ENCODE measurements at regions not wholly inside any gene's neighbourhood (a gene's known extent, or its start where the extent isn't known, plus 50 kb on each side); places are given as distances from the start of the nearest gene placed in this dataset.
"Not testable (repeated sequence)": the region's sequence is repeated elsewhere in the genome, so short reads cannot be mapped to it uniquely, and the experiment has no call there.

GRCh38 chr7:32727483-32728411 lies 163.8 kb downstream of the KBTBD2 start:
- H3K9me3 Mint-ChIP-seq (ENCODE audit: low read depth); H3K36me3 Mint-ChIP-seq (ENCODE audit: low read depth); H3K27me3 Mint-ChIP-seq (ENCODE audit: low read depth); DNase-seq (ENCODE audit: low spot score): not testable (repeated sequence)
- peak; percentile 19 for TF ChIP-seq CTCF (IDR thresholded peaks at IDR 0.05)
- Mint-ChIP-seq H3K4me1 (ENCODE audit: low read depth) (peaks cover 14% of the 10 kb centered on the region), H3K27ac (ENCODE audit: unreplicated experiment) (peak overlapping the region; percentile 71), H3K4me3 (ENCODE audit: unreplicated experiment) (peak overlapping the region; percentile 78)

GRCh38 chr7:32722837-32723236 lies 168.7 kb downstream of the KBTBD2 start:
- H3K4me3 Mint-ChIP-seq (ENCODE audit: unreplicated experiment); H3K27me3 Mint-ChIP-seq (ENCODE audit: low read depth); H3K27ac Mint-ChIP-seq (ENCODE audit: unreplicated experiment); DNase-seq (ENCODE audit: low spot score); H3K36me3 Mint-ChIP-seq (ENCODE audit: low read depth); H3K4me1 Mint-ChIP-seq (ENCODE audit: low read depth); H3K9me3 Mint-ChIP-seq (ENCODE audit: low read depth): not testable (repeated sequence)

- Mint-ChIP-seq H3K27me3 (ENCODE audit: low read depth) (no peaks in the 10 kb centered on the region), H3K4me3 (ENCODE audit: unreplicated experiment) (no peak overlapping the region), H3K9me3 (ENCODE audit: low read depth) (peaks cover 18% of the 10 kb centered on the region), H3K36me3 (ENCODE audit: low read depth) (peaks cover 7% of the 10 kb centered on the region), H3K4me1 (ENCODE audit: low read depth) (peaks cover 4% of the 10 kb centered on the region), H3K27ac (ENCODE audit: unreplicated experiment) (no peak overlapping the region)
- TF ChIP-seq CTCF (IDR thresholded peaks at IDR 0.05): no peak
- no peak for DNase-seq (ENCODE audit: low spot score)
Measured at GRCh38 chr7:32694182-32694581, 197.4 kb downstream of the KBTBD2 start.

- H3K27me3 Mint-ChIP-seq (ENCODE audit: low read depth); H3K4me1 Mint-ChIP-seq (ENCODE audit: low read depth); H3K4me3 Mint-ChIP-seq (ENCODE audit: unreplicated experiment); DNase-seq (ENCODE audit: low spot score); H3K27ac Mint-ChIP-seq (ENCODE audit: unreplicated experiment): not testable (repeated sequence)
- Mint-ChIP-seq H3K36me3 (ENCODE audit: low read depth) (peaks cover 11% of the 10 kb centered on the region), H3K9me3 (ENCODE audit: low read depth) (peaks cover 19% of the 10 kb centered on the region)
- TF ChIP-seq CTCF (IDR thresholded peaks at IDR 0.05): peak; percentile 76
Measured at GRCh38 chr7:32691965-32692815, 196.9 kb downstream of the AVL9 start.

- not testable (repeated sequence) for H3K27me3 Mint-ChIP-seq (ENCODE audit: low read depth); H3K4me1 Mint-ChIP-seq (ENCODE audit: low read depth); DNase-seq (ENCODE audit: low spot score); H3K27ac Mint-ChIP-seq (ENCODE audit: unreplicated experiment); H3K4me3 Mint-ChIP-seq (ENCODE audit: unreplicated experiment); H3K36me3 Mint-ChIP-seq (ENCODE audit: low read depth); H3K9me3 Mint-ChIP-seq (ENCODE audit: low read depth)
Measured at GRCh38 chr7:32688092-32688491, 192.8 kb downstream of the AVL9 start.

- H3K27me3 Mint-ChIP-seq (ENCODE audit: low read depth): no peaks in the 10 kb centered on the region
- H3K4me3 Mint-ChIP-seq (ENCODE audit: unreplicated experiment): no peak overlapping the region
- H3K4me1 Mint-ChIP-seq (ENCODE audit: low read depth): no peaks in the 10 kb centered on the region
- DNase-seq (ENCODE audit: low spot score): no peak
- TF ChIP-seq CTCF (IDR thresholded peaks at IDR 0.05): no peak
- H3K27ac Mint-ChIP-seq (ENCODE audit: unreplicated experiment): no peak overlapping the region
- no peaks in the 10 kb centered on the region for H3K9me3 Mint-ChIP-seq (ENCODE audit: low read depth)
- H3K36me3 Mint-ChIP-seq (ENCODE audit: low read depth): no peaks in the 10 kb centered on the region
Measured at GRCh38 chr7:32681174-32681518, 185.9 kb downstream of the AVL9 start.
